ENCODE measurements at regions not wholly inside any gene's neighbourhood (a gene's known extent, or its start where the extent isn't known, plus 50 kb on each side); places are given as distances from the start of the nearest gene placed in this dataset.

- no peak overlapping the region for H3K4me3 ChIP-seq
- intact Hi-C loops (cut with DNase I), result no loop called here
- no peak overlapping the region for H3K27ac ChIP-seq
- H3K27me3 ChIP-seq (replicated peaks; ENCODE audit: insufficient read depth), result no peaks in the 10 kb centered on the region
- no peak for DNase-seq (ENCODE audit: low spot score)
- H3K36me3 ChIP-seq, result no peaks in the 10 kb centered on the region
- 45% methylated on average over 4 of the region's 4 CpGs for WGBS
- no peaks in the 10 kb centered on the region for H3K4me1 ChIP-seq (replicated peaks)
- no peak for TF ChIP-seq POLR2A (IDR thresholded peaks at IDR 0.05)
- no peak for TF ChIP-seq POLR2AphosphoS5 (IDR thresholded peaks at IDR 0.05)
- TF ChIP-seq CTCF (IDR thresholded peaks at IDR 0.05), result no peak
- no peaks in the 10 kb centered on the region for H3K9me3 ChIP-seq
Observed at GRCh38 chr10:10326116-10326515, 691.6 kb upstream of the CELF2 start.

GRCh38 chr10:10327934-10328333 lies 689.7 kb upstream of the CELF2 start:
- TF ChIP-seq POLR2AphosphoS5 (IDR thresholded peaks at IDR 0.05) (no peak), POLR2A (IDR thresholded peaks at IDR 0.05) (no peak)
- Histone ChIP-seq H3K27ac (no peak overlapping the region), H3K27me3 (replicated peaks; ENCODE audit: insufficient read depth) (no peaks in the 10 kb centered on the region), H3K4me1 (replicated peaks) (no peaks in the 10 kb centered on the region), H3K36me3 (no peaks in the 10 kb centered on the region), H3K9me3 (no peaks in the 10 kb centered on the region), H3K4me3 (no peak overlapping the region)
- intact Hi-C loops (cut with DNase I), result no loop called here
- WGBS, result 84% methylated on average over 4 of the region's 4 CpGs
- DNase-seq (ENCODE audit: low spot score), result no peak

DNA sequence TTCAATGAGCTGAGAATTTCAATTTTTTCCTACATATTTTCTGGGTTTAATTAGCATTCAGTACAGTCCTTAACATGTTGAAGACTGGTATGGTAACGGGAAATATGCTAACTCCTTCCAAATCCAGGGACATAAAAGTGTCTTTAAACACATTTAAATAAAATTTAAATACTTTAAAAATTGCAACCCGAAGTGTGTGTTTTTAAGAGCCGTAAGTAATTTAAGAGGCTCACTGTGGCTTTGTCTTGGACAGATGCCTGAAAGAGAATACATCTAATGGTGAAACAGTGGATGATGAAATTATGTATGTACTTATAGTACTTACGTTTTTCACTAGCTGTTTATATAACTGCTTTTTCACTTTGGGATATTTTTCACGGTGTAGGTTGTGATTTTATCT lies 687.3 kb upstream of the CELF2 start:
- Histone ChIP-seq H3K4me3 (no peak overlapping the region), H3K4me1 (replicated peaks) (no peaks in the 10 kb centered on the region), H3K36me3 (no peaks in the 10 kb centered on the region), H3K27me3 (replicated peaks; ENCODE audit: insufficient read depth) (no peaks in the 10 kb centered on the region), H3K9me3 (no peaks in the 10 kb centered on the region), H3K27ac (no peak overlapping the region)
- TF ChIP-seq POLR2A (IDR thresholded peaks at IDR 0.05), result no peak
- TF ChIP-seq CTCF (IDR thresholded peaks at IDR 0.05), result no peak
- no peak for TF ChIP-seq POLR2AphosphoS5 (IDR thresholded peaks at IDR 0.05)
- intact Hi-C loops (cut with DNase I), result no loop called here
- DNase-seq (ENCODE audit: low spot score), result no peak
- WGBS, result 26% methylated on average over 5 of the region's 5 CpGs

- Histone ChIP-seq H3K27me3 (replicated peaks; ENCODE audit: insufficient read depth) (no peaks in the 10 kb centered on the region), H3K27ac (no peak overlapping the region), H3K4me1 (replicated peaks) (no peaks in the 10 kb centered on the region), H3K4me3 (no peak overlapping the region), H3K9me3 (no peaks in the 10 kb centered on the region), H3K36me3 (no peaks in the 10 kb centered on the region)
- 90% methylated on average over 2 of the region's 2 CpGs for WGBS
- no peak for DNase-seq (ENCODE audit: low spot score)
- intact Hi-C loops (cut with DNase I), result no loop called here
- TF ChIP-seq POLR2AphosphoS5 (IDR thresholded peaks at IDR 0.05) (no peak), POLR2A (IDR thresholded peaks at IDR 0.05) (no peak), CTCF (IDR thresholded peaks at IDR 0.05) (no peak)
Observed at GRCh38 chr10:10332786-10333185, 684.9 kb upstream of the CELF2 start.

DNA sequence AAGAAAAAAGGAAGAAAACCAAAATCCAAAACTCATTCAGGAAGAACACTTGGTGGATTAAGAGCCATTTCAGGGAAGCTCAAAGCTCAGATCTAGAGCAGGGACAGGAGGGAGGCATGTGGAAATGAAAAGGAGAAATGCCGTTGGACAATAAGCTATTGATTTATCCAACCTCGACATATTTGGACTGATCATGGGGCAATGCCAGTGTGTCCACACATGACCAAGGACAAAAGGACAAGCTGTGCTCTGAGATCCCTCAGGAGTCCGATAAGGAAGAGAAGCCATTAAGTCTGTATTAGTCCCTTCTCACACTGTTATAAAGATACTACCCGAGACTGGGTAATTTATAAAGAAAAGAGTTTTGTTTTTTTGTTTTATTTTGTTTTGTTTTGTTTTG lies 684.0 kb upstream of the CELF2 start:
- Histone ChIP-seq H3K27ac (no peak overlapping the region), H3K4me3 (no peak overlapping the region), H3K9me3 (no peaks in the 10 kb centered on the region), H3K4me1 (replicated peaks) (no peaks in the 10 kb centered on the region), H3K36me3 (no peaks in the 10 kb centered on the region), H3K27me3 (replicated peaks; ENCODE audit: insufficient read depth) (no peaks in the 10 kb centered on the region)
- intact Hi-C loops (cut with DNase I), result no loop called here
- DNase-seq (ENCODE audit: low spot score), result no peak
- WGBS, result 87% methylated on average over 4 of the region's 4 CpGs
- no peak for TF ChIP-seq POLR2A (IDR thresholded peaks at IDR 0.05)
- TF ChIP-seq POLR2AphosphoS5 (IDR thresholded peaks at IDR 0.05), result no peak
- no peak for TF ChIP-seq CTCF (IDR thresholded peaks at IDR 0.05)
